Stimulated activated CD8-positive, alpha-beta memory T cell treated with anti-CD3 and anti-CD28 coated beads, Interleukin-15, amount 100 ng/mL, for 48 hours (primary cell): ENCODE measurements at regions not wholly inside any gene's neighbourhood (a gene's known extent, or its start where the extent isn't known, plus 50 kb on each side); places are given as distances from the start of the nearest gene placed in this dataset.

Experiments
- DNase-seq, 2 donors: peaks; one replicate each; pipeline ENCODE4 v3.0.0-alpha.2; 2020; ENCODE audit warnings: low read depth in 2 of 2

- no peak for DNase-seq
These were observed 146.3 kb upstream of the EEPD1 start for GRCh38 chr7:36006636-36007229.

DNA sequence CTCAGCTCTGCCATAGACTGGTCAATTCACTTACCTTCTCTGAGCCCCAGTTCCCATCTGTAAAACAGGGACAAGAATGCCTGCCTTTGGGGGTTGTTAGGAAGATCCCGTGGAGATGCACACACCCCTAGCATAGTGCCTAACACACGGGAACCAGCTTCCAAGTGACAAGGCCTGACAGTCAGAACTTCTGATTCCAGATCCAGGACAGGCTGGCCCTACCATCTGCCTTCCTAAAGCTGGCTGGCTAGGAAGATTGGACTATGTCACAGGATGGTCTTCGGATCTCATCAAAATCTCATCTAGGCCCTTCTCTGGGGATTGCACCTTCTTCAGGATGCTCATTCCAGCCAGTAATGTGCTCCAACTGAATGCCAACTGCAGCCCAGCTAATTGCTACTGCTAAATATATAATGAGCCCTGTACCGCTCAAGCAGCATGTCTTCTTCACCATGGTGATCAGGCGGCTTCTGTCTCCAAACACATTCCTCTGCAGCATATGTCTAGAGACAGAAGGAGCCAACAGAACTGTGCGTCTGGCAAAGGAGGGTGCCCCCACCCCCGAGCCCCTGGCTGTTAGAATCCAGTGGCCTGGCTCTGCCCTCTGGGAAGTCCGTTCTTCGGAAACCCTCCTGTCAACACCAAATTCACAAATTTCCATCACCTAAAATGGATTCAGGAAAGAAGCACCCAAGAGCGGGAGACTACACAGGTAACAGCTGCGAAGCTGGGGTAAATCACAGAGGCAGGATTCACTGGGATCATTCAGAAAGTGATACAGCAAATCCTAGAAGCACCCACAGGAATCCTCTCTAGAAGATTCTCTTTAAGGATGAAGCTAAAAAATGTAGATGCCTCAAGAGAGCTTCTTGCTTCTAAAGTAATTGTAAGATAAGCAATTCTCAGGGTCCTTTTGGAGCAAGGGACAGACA, 142.1 kb upstream of the EEPD1 start:
- DNase-seq: no peak

GRCh38 chr7:36011588-36011965, 141.5 kb upstream of the EEPD1 start:
- no peak for DNase-seq

DNA sequence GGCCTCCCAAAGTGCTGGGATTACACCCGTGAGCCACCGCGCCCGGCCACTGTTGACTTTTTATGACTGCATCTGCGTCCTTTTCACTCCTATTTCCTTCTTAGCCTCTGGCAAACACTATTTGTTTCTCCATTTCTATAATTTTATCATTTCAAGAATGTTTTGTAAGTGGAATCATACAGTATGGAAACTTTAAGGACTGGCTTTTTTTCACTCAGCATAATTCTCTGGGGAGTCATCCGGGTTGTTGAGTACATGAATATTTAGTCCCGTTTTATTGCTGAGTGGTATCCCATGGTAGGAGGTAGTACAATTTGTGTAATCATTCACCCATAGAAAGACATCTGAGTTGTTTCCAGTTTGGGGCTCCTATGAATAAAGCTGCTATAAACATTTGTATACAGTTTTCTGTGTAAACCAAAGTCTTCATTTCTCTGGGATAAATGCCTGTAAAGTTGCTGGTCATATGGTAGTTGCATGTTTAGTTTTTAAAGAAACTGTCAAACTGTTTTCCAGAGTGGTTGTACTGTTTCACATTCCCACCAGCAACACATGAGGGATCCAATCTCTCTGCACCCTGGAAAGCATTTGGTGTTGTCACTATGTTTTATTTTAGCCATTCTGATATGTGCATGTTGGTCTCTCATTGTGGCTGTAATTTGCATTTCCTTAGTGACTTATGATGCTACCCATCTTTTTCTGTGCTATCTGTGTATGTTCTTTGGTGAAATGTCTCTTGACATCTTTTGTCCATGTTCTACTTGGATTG, 139.6 kb upstream of the EEPD1 start:
- DNase-seq: no peak

- DNase-seq: no peak
These were observed 138.1 kb upstream of the EEPD1 start for GRCh38 chr7:36014961-36015360.

DNA sequence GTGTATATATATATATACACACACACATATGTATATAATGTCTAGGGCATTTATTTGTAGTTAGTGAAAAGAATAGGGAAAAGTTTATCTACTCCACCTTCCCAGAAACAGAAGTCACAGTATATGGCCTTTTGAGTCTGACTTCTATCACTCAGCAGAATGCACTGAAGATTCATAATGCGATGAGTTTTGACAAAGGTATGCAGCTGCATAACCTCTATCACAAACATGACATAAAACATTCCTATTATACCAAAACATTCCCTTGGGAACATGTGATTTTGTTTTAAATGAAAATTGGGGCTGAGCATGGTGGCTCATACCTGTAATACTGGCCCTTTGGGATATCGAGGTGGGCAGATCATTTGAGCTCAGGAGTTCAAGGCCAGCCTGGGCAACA, 137.3 kb upstream of the EEPD1 start:
- DNase-seq: no peak

- DNase-seq: no peak
These were observed 136.4 kb upstream of the EEPD1 start for GRCh38 chr7:36016648-36017047.

GRCh38 chr7:36017111-36017510, 135.9 kb upstream of the EEPD1 start:
- no peak for DNase-seq

DNA sequence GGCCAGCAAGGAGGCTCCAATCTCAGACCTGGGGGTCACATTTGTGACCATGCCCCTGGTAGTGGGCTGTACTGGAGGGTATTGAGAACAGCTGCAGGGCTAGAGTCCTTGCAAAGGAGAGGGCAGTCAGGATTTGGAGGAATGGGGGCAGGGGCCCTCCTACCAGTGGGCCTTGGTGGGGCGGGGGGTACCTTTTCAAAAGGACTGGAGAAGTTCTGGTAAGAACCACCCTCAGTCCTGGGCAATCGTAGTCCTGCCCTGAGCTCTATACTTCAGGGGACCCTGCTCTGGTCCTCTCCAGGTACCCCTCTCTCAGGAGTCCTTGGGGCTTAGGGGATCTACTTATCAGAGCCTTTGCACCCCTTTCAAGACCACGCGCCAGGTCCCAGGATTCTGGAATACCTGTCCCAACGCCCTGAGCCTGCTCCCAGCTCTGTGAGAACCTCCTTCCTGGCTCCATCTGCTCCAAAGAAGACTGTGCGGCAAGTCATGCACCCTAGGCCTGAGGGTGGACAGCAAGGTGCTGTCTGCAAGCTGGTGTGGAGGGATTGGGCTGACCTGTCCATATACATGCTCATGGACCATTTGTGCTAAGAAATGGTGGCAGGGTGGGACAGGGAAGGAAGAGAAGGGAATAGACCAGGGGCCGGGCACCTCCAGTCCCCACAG, 134.1 kb upstream of the EEPD1 start:
- no peak for DNase-seq

DNA sequence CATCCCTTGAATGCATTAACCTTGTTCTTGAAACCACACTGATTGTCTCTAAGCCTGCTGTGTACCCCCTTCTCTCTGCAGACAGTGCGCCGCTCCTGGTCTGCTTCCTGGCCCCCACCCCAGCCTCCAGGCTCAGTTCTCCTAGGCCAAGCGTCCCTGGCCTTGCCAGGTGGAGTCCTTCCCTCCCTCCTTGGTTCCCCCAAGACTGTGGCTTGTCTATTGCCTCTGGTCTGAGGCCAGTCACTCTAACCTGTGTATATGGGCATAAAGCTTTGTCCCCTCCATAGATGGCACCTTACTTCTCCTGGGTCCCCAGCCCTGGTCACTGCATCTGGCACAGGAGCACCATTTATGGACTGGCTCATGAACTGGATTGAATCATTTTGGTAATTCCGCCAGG, 133.5 kb upstream of the EEPD1 start:
- no peak for DNase-seq

GRCh38 chr7:36019980-36020379, 133.1 kb upstream of the EEPD1 start:
- no peak for DNase-seq

- no peak for DNase-seq
These were observed 131.7 kb upstream of the EEPD1 start for GRCh38 chr7:36021367-36021766.

DNA sequence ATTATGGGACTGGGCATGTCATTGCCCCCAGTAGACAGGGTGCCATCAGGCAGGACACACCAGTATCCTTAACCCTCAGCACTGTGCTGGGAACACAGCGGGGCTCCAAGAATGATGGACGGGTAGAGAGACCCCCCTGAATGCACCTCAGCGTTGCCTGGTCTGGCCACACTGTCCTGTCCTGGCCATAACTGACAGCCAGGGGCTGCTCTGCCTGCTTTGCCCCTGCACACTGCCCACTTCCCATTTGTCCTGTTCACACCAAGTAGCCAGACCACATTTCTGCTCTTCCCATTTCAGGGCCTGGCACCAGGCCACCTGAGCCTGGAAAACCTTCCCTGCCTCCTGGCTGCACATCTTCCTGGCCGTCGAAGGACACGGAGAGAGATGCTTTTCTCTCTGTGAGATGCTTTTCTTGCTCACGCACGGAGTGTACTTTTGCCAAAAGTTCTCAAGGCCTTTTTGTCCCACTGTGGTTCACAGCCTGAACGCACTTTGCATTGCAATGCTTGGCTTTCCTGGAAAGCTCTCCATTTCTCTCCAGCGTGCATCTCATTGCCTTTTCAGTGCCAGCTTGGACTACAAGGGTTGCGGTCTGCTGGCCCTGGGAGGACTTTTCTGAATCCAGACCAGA, 131.0 kb upstream of the EEPD1 start:
- DNase-seq: no peak

DNA sequence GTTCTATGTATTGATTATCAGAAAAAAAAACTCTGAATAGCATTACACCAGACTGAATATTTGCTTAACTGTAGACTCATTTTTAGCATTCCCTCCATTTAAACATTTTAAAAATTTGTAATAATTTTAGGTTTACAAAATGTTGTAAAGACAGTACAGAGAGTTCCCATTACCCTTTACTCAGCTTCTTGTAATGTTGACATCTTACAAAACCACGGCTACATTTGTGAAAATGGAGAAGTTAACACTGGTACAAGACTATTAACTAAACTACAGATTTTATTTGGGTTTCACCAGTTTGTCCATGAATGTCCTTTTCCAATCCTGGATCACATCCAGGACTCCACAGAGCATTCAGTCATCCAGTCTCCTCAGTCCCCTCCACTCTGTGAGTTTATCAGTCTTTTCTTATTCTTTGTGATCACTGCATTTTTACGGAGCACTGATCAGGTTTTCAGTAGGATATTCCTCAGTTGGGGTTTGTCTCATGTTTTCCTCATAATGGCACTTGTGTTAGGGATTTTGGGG, 130.0 kb upstream of the EEPD1 start:
- DNase-seq: no peak

GRCh38 chr7:36025190-36025589, 127.9 kb upstream of the EEPD1 start:
- no peak for DNase-seq

GRCh38 chr7:36029311-36029710, 123.7 kb upstream of the EEPD1 start:
- DNase-seq: no peak

DNA sequence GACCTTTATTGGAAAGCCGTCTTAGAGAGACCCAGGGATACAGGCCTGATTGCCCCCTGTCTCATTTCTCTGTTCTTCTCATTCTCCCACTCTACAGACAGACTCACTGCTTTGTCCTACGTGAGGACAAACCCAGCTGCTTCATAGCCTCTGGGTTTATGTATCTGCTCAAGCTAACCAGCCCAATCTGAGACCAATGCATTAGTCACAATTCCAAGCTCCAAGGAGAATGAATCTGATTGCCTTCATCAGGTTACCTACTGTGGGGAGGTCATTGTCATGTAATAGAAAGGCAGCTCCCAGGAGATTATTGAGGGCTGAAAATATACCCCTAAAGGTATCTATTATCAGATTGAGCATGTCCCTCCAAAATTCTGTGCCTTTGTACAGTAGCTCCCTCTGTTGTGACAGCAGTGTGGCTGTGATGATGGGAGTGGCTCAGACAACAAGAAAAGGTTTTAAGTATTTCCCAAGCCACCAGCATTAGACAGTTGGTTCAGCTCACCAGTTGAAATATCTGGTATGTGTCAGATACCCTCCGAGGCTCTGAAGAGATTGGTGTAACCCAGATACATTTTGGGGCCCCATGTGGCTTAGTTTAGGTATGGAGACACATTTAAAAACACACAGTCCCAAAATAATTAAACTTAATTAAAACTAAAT, 123.1 kb upstream of the EEPD1 start:
- no peak for DNase-seq

GRCh38 chr7:36032361-36032818, 120.7 kb upstream of the EEPD1 start:
- no peak for DNase-seq

DNA sequence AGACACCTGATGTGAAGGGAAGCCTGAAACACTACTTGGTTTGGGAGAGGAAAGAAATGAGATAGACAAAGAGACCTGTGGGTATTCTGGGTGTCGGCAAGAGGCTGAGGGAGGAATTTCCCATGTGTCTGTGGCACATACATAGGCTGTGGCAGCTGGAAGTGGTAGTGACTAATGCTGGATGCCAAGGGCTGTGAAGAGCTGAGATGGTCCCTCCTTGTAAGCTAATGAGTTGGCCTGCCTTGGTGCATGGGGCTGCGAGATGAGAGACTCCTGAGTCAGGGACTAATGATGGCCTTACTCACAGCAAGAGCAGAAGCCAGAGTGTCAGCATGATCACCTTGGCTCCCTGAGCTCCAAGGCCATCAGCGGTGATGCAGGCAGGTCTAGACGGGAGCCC, 119.0 kb upstream of the EEPD1 start:
- DNase-seq: no peak

DNA sequence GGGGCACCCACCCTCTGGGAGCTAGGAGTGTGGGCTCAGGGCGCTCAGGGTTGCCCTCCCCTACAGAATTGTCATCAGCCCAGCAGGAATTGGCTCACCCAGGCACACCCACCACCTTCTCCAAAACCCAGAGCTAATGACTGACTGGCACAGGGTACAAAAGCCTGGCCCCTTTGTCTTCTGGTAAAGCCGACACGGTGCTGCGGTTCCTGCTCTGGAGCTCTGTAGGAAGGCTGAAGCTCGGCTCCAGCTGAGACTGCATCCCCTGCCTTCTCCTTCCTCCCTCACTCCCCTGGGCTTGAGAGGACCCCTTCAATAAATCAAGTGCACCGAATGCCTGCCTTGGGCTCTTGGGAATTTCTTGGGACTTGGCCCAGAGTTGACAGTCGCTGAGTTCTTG, 117.9 kb upstream of the EEPD1 start:
- DNase-seq: no peak

DNA sequence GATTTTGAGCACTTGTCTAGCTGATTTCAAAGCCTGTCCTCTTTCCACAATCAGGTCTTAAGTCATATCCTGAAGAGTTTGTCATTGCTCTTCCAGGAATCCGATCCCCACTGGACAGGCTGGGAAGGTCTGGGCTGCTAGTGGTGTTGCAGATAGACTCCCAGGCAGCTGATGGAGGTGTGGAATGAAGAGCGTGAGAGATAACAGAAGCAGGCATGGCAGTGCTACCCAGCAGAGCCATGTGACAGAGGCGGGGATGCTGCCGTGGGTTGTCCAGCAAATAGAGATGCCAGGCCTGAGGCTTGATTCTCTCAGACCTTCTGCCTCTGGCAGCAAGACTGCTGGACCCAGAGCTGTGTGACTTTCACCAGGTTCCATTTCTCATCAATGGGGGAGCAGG, 116.5 kb upstream of the EEPD1 start:
- DNase-seq: no peak
